Left colon (tissue), 2 donors: ENCODE measurements at regions not wholly inside any gene's neighbourhood (a gene's known extent, or its start where the extent isn't known, plus 50 kb on each side); places are given as distances from the start of the nearest gene placed in this dataset.

Experiments used
- ATAC-seq: fragments of 200-7000 bp; cut with Tn5 transposase; one replicate; pipeline ENCODE4 v1.9.1; 2020; ENCODE audit warnings: mild to moderate bottlenecking, moderate library complexity
- DNase-seq, 2 donors: peaks; one replicate each; pipeline ENCODE4 v3.0.0-alpha.2; 2020
- intact Hi-C, 2 donors: fragments of 100-400 bp; cut with DNase I in 1 of 2; cut with micrococcal nuclease in 1 of 2; formaldehyde crosslinking; loops; one replicate each; pipeline versions ENCODE4 v1.11.2 to v1.14.0; 2022; cut with DNase I, micrococcal nuclease
- donor health status: DM: no; HTN: no; CAD: no.
- donor health status: DM: yes; HTN: yes; CAD: no.

DNA sequence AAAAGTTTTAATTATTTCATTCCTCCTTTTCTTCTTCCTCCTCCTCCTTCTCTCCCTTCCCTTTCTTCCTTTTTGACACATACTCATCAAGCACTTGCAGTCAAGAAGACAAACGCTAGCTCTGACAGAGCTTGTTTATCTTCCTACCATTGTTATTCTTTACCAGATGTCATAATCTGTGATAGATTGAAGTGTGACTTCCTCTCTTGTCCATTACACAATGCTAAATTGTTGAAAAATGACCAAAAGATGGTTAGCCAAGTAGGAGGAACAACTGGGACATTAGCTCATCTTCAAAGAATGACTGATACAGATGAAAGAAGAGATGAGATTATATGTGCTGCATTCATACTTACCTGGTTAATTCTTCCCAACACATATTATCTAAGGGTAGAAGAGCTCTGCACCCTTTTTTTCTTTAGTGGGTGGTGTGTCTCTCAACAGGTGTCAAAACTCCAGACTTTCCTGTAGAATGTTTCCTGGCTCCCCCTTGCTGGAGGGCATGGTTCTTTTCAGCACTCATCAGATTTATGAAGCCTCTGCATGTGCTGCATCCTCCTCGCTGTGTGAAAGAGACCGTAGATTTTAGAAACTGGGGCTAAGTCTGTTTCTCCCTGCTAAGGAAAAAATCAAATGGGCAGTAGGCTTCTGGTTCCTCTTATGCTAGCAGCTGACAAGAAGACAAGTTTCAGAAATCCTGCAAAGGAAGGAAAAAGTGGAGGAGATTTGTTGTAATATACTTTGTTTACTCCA is 147.1 kb downstream of the TMX1 start:
- intact Hi-C loops = no loop called here
- ATAC-seq = no peak
- DNase-seq = no peak

DNA sequence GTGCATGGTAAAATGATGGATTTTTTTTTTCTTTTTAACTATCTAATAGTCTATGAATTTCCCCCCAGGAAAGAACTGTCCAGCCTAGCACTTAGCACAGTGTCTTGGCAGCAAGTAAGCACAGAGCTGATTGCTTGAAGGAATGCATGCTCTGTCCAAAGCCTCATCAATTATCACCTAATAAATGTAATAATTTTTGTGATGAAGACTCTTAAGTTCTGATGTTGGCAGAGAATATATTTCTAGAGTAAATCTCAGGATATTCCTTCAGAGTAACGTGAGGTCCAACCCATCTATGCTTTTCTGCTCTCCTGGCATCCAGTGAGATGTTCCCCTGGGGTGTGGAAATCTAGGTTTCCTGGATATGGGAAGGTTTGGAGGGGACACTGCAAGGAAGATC is 152.4 kb downstream of the TMX1 start:
- no peak for DNase-seq
- intact Hi-C loops = no loop called here
- ATAC-seq = no peak

DNA sequence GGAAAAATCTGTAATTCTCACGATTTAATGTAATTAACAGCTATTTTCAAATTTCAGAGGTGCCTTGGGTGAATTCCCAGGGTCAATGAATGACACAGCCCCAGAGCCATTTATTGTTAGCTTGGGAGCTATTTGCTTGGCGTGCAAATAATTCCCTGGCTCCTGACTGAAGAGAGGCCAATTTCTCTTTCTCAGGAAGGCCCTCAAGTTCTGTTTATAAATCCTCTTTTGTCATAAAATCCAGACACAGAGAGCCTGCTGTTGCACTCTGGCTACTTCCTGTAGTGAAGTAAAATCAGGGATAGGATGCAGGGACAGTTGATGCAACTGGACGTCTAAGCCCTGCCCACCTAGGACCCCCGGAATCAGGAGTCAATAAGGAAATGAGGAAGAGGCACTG is 154.3 kb downstream of the TMX1 start:
- DNase-seq = no peak
- intact Hi-C loops = no loop called here
- ATAC-seq = no peak

DNA sequence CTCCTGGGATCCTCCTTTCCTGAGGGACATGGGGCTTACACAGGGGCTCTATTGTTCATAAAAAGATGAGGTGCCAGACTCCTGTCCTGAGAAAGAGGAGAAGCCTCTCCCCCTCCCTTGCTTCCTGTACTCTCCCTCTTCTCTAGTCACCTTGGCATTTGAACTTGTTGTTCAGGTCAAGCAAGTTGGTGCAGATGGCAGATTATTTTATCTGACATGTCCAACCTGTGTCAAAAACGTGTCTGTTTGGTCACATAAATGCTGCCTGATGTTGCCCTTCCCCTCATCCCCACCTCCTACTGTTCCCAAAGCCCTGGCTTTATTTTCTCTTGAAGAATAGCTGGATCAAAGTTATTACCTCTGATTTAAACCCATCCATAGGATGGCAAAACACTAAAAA is 154.8 kb downstream of the TMX1 start:
- intact Hi-C loops = no loop called here
- DNase-seq (no peak), ATAC-seq (no peak)

DNA sequence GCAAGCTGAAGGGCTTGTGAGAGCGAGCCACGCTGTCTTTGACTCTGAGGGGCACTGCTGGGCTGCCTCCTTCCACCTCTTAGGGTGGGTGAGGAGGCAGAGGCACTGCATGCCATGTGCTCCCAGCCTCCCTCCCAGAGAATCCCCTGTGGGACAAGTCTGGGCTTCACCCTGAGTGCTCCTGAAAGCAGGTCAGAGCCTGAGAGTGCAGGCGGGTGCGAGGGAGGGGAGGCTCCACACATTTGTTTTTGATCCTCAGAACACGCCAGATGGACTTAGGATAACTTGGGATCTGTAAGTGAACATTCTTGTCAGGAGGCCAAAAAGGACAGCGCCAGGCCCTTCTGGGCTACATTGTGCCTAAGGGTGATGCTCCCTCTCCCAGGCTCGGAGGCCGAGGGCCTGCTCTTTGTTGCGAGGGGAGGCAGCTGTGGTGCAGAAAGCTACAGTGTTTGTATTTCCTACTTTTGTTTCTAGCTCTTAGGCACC is 155.4 kb downstream of the TMX1 start:
- intact Hi-C loops = no loop called here

GRCh38 chr14:51396222-51396815 is 156.3 kb downstream of the TMX1 start:
- DNase-seq (no peak), ATAC-seq (no peak)
- intact Hi-C loops = no loop called here

More for the DNA sequence above, 155.4 kb downstream of the TMX1 start:
- DNase-seq (peak; percentile 15 to 35), ATAC-seq (no peak)

- DNase-seq = no peak
- no peak for ATAC-seq
- intact Hi-C loops = no loop called here
These were observed 158.9 kb downstream of the TMX1 start for GRCh38 chr14:51398898-51399297.

DNA sequence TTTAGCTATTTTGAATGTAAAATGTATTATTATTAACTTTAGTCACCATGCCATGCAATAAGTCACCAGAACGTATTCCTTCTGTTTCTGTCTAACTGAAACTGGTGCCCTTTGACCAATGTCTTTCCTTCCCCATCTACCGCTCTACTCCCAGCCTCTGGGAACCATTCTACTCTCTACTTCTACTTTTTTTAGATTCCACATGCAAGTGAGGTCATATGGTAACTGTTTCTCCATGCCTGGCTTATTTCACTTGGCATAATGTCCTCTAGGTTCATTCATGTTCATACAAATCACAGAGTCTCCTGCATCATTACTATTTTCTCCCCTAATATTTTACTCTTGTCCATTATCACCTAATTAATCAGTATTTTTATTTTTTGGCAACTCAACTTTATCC is 160.1 kb downstream of the TMX1 start:
- ATAC-seq = no peak

DNA sequence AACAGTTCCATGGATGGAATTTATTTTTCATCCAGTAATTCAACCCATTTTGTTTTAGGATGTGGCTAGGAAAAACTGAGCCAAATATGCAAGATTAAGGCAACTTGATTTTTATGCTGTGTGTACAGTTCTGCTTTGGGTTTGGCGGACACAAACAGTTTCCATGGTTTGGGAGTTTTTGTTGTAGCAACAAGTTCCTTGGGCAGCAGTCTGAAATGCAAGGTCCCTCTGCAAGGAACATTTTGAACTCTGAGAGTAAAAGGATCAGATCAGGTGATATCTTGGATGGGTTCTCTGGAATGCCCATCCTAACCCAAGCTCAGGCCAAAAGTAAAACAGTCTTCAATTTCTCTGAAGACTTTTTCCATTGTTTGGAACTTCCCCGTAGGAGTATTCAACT is 161.2 kb downstream of the TMX1 start:
- ATAC-seq = no peak
- DNase-seq = no peak
- intact Hi-C loops = no loop called here

More for the DNA sequence above, 160.1 kb downstream of the TMX1 start:
- intact Hi-C loops = no loop called here
- DNase-seq = no peak

- ATAC-seq = no peak
- intact Hi-C loops = no loop called here
- DNase-seq = no peak
These were observed 161.7 kb downstream of the TMX1 start for GRCh38 chr14:51401756-51402155.

DNA sequence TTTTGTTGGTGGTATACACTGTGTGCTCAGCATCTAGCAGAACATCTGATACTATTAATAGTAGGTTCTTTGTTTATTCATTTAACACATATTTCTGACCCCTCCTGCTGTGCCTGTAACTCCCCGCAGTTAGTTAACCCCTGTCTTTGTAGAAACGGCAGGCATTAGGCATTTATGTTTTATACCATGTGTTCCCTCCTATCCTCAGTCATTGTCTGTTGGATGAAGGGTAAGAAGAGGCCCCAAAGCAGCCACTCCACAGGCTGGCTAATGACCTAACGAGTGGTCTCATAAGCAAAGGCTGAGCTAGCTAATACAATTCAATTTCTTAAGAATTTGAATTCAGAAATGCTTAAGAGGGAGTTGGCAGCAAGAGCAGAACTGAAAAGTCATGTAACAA is 170.8 kb downstream of the TMX1 start:
- intact Hi-C loops = no loop called here
- ATAC-seq (no peak), DNase-seq (no peak)

DNA sequence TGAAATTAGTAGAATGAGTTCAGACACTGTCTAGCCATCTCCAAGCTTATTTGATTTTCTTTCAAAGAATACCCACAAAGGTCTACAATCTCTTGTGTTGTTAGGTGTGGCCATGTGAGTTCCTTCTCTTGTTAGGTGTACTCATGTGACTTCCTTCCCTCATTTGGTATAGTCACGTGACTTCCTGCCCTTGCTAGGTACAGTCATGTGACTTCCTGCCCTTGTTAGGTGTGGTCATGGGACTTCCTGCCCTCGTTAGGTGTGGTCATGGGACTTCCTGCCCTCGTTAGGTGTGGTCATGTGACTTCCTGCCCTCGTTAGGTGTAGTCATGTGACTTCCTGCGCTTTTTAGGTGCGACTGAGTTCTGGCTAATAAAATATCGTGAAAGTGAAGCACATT is 179.6 kb downstream of the TMX1 start:
- no peak for ATAC-seq
- intact Hi-C loops = no loop called here
- DNase-seq = no peak

DNA sequence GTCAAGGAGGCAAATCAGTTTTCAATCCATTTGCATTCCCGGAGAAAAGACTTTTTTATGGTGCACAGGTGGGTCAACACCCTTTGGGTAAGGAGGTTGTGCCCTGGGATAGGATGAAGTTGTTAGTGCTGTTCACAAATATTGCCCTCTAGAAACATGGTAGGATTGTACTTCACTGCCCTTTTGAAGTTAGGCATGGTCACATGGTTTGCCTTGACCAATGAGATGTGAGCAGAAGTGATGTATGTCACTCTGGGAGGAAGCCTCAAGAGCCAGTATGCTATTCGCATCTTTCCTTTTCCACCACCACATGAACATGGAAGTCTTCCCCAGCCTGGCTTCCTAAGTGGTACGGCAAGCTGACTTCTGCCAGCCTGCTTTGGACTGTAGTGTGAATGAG is 182.7 kb downstream of the TMX1 start:
- ATAC-seq (no peak), DNase-seq (no peak)
- intact Hi-C loops = no loop called here

DNA sequence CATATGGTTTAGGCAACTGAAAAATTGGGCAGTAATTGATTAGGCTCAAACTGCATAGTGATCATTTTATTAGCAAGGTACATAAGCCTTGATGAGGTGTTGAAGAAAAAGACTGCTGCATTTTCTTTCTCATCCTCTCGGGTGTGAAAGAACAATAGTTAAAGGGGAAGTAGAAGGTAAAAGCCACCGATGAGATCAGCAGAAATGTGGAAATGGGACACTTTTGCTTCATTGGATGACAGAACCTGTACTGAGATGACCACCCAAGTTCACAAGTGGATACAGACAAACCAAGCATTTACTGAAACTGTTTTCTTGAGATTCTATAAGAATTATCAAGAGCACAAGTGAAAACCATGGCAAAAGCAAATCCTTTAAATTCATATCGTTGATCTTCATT is 184.0 kb downstream of the TMX1 start:
- DNase-seq (no peak), ATAC-seq (no peak)
- intact Hi-C loops = no loop called here

DNA sequence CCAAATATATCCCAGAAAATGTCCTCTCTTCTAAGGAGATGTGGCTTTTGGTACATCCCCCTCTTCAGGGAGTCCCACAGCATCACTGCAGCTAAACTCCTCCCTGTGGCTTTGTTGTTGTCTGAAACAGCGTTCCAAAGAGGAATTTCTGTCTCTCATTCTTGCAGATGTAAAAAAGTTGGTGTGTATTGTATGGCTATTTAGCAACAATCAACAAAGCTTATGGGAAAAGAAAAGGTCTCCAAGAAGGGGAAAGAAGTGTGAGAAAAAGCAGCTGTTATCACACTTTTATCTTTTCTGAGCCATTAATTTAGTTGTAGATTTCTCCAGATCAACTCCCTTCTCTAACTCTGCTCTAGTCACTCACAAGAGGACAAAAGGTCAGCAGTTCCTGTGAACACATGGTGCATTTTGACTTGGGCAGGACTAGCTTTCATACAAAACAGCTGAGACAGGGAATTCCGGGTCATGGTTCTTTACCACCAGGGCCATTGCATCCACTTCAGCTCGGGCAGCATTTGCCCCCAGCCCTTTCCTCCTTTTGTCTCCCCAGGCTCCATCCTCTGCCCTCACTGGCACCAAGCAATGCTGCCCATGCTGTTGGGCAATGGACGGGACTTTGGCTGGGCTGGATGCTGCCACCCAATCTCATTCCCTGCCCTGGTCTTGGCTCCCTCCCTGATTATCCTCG is 184.7 kb downstream of the TMX1 start:
- intact Hi-C loops = no loop called here
- no peak for DNase-seq
- ATAC-seq = no peak

GRCh38 chr14:51428981-51429380 is 188.9 kb downstream of the TMX1 start:
- ATAC-seq (no peak), DNase-seq (no peak)
- intact Hi-C loops = no loop called here

DNA sequence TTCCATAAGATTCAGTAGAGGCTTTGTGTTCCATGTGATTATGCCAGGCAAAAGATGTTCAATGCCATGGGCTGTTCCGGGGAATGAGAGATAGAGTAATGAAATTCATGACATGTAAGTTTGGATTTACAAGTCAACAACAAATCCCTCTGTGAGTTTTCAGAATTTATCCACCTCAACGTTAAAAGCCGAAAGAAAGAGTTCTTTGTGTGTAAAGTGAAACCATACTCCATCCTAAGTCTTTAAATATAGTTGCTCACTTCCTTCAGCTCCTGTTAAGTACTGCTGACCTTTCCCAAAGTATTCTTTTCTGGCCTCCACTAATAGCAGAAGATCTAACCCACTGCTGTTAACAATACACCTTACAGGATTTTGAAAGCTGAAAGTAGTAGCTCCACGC is 190.0 kb downstream of the TMX1 start:
- DNase-seq = no peak
- ATAC-seq = no peak
- intact Hi-C loops = no loop called here

- intact Hi-C loops = no loop called here
- DNase-seq = no peak
- no peak for ATAC-seq
These were observed 190.6 kb downstream of the TMX1 start for GRCh38 chr14:51430633-51431032.

GRCh38 chr14:51431033-51431709 is 191.1 kb downstream of the TMX1 start:
- no peak for ATAC-seq
- no peak for DNase-seq
- intact Hi-C loops = no loop called here

GRCh38 chr14:51431741-51432140 is 191.7 kb downstream of the TMX1 start:
- intact Hi-C loops = no loop called here
- no peak for DNase-seq
- ATAC-seq = no peak
